ENCODE measurements at regions not wholly inside any gene's neighbourhood (a gene's known extent, or its start where the extent isn't known, plus 50 kb on each side); places are given as distances from the start of the nearest gene placed in this dataset.

GRCh38 chr3:182305881-182306665 lies 487.2 kb upstream of the ATP11B start:
- TF ChIP-seq REST (IDR thresholded peaks at IDR 0.05; ENCODE audit: insufficient read depth in 1 of 2, low read depth in 2 of 2, low read length in 1 of 2) (no peak), POLR2AphosphoS5 (IDR thresholded peaks at IDR 0.05; ENCODE audit: low read depth, low read length) (no peak), TCF7L2 (IDR thresholded peaks at IDR 0.05; ENCODE audit: low read depth, low read length) (no peak), SIN3A (IDR thresholded peaks at IDR 0.05; ENCODE audit: borderline replicate concordance, insufficient read depth, low read depth, low read length) (no peak)
- TF ChIP-seq, protein P1, sequence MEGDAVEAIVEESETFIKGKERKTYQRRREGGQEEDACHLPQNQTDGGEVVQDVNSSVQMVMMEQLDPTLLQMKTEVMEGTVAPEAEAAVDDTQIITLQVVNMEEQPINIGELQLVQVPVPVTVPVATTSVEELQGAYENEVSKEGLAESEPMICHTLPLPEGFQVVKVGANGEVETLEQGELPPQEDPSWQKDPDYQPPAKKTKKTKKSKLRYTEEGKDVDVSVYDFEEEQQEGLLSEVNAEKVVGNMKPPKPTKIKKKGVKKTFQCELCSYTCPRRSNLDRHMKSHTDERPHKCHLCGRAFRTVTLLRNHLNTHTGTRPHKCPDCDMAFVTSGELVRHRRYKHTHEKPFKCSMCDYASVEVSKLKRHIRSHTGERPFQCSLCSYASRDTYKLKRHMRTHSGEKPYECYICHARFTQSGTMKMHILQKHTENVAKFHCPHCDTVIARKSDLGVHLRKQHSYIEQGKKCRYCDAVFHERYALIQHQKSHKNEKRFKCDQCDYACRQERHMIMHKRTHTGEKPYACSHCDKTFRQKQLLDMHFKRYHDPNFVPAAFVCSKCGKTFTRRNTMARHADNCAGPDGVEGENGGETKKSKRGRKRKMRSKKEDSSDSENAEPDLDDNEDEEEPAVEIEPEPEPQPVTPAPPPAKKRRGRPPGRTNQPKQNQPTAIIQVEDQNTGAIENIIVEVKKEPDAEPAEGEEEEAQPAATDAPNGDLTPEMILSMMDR (IDR thresholded peaks at IDR 0.05): no peak
- no peak overlapping the region for H3K27ac ChIP-seq (ENCODE audit: low read length)
- ATAC-seq (no peak), DNase-seq (ENCODE audit: low read depth, low spot score) (no peak)
- intact Hi-C loops (cut with micrococcal nuclease; ENCODE audit: unreplicated experiment) (no loop called here), in situ Hi-C loops (cut with HindIII; ENCODE audit: low pct_unique_long_range_greater_than_20kb, low sequenced_read_pairs) (no loop called here)
- ChIA-PET CTCF (no interaction called here), POLR2A (no interaction called here)
- no peaks in the 10 kb centered on the region for H3K27me3 ChIP-seq (ENCODE audit: control insufficient read depth, insufficient read depth, low read length)
- no TSS peak for BruUV-seq (replicated peaks)
- no peak overlapping the region for H3K4me3 ChIP-seq (ENCODE audit: low read depth in 2 of 2, low read length in 2 of 2)
- H3K9me3 ChIP-seq (ENCODE audit: control insufficient read depth, insufficient read depth, low read depth, low read length): no peaks in the 10 kb centered on the region
- H3K36me3 ChIP-seq (ENCODE audit: control insufficient read depth, insufficient read depth, low read length): no peaks in the 10 kb centered on the region
- H3K4me1 ChIP-seq (ENCODE audit: control insufficient read depth, insufficient read depth, low read length): no peaks in the 10 kb centered on the region

- Histone ChIP-seq H3K9me3 (ENCODE audit: control insufficient read depth, insufficient read depth, low read depth, low read length) (no peaks in the 10 kb centered on the region), H3K27me3 (ENCODE audit: control insufficient read depth, insufficient read depth, low read length) (no peaks in the 10 kb centered on the region), H3K36me3 (ENCODE audit: control insufficient read depth, insufficient read depth, low read length) (no peaks in the 10 kb centered on the region), H3K4me1 (ENCODE audit: control insufficient read depth, insufficient read depth, low read length) (no peaks in the 10 kb centered on the region), H3K4me3 (ENCODE audit: low read depth in 2 of 2, low read length in 2 of 2) (no peak overlapping the region), H3K27ac (ENCODE audit: low read length) (no peak overlapping the region)
- no peak for TF ChIP-seq POLR2AphosphoS5 (IDR thresholded peaks at IDR 0.05; ENCODE audit: low read depth, low read length)
- TF ChIP-seq REST (IDR thresholded peaks at IDR 0.05; ENCODE audit: insufficient read depth in 1 of 2, low read depth in 2 of 2, low read length in 1 of 2): no peak
- TF ChIP-seq, protein P1 (IDR thresholded peaks at IDR 0.05): no peak
- no peak for TF ChIP-seq TCF7L2 (IDR thresholded peaks at IDR 0.05; ENCODE audit: low read depth, low read length)
- TF ChIP-seq SIN3A (IDR thresholded peaks at IDR 0.05; ENCODE audit: borderline replicate concordance, insufficient read depth, low read depth, low read length): no peak
- ChIA-PET POLR2A (no interaction called here), CTCF (no interaction called here)
- BruUV-seq (replicated peaks): no TSS peak
- in situ Hi-C loops (cut with HindIII; ENCODE audit: low pct_unique_long_range_greater_than_20kb, low sequenced_read_pairs): no loop called here
- no peak for DNase-seq (ENCODE audit: low read depth, low spot score)
- no peak for ATAC-seq
- intact Hi-C loops (cut with micrococcal nuclease; ENCODE audit: unreplicated experiment): no loop called here
These were observed 485.0 kb upstream of the ATP11B start for GRCh38 chr3:182308328-182308727.

Measured in Panc1 (cell line).